Epithelial cell of esophagus (primary cell): ENCODE measurements at regions not wholly inside any gene's neighbourhood (a gene's known extent, or its start where the extent isn't known, plus 50 kb on each side); places are given as distances from the start of the nearest gene placed in this dataset.

Experiments used
- DNase-seq: peaks from one replicate; pipeline ENCODE4 v3.0.0; 2010; ENCODE audit warnings: low read depth
- H3K4me3 ChIP-seq: 2 replicates; pipeline ENCODE4 v1.5.1; 2011; ENCODE audit warnings: mild to moderate bottlenecking, low read length, control low read depth
- TF ChIP-seq, protein P1 (sequence below): IDR thresholded peaks from 2 replicates; pipeline ENCODE4 v1.5.1; 2011; ENCODE audit warnings: low read depth, mild to moderate bottlenecking, low read length, control low read depth, inconsistent platforms; ENCODE audit not compliant: insufficient read depth; ENCODE audit errors: missing control alignments

DNA sequence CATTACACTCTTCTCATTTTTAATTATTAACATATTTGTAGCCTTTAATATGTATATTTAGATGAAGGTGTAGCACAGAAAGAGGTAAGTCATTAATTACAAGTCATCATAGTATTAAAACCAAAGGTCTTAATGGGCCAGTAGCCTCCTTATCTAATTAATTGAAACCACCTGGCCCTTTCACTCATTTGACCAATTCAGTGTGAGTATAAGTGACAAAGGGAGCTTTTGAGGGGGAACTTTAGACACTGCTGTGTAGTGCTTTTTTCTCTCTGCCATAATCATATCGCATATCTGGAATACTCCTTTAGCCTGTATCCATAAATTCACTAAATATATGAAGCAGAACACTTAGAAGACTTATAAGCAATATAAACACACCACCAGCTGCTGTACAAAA lies 562.9 kb upstream of the POT1 start:
- DNase-seq, result no peak
- TF ChIP-seq, protein P1, sequence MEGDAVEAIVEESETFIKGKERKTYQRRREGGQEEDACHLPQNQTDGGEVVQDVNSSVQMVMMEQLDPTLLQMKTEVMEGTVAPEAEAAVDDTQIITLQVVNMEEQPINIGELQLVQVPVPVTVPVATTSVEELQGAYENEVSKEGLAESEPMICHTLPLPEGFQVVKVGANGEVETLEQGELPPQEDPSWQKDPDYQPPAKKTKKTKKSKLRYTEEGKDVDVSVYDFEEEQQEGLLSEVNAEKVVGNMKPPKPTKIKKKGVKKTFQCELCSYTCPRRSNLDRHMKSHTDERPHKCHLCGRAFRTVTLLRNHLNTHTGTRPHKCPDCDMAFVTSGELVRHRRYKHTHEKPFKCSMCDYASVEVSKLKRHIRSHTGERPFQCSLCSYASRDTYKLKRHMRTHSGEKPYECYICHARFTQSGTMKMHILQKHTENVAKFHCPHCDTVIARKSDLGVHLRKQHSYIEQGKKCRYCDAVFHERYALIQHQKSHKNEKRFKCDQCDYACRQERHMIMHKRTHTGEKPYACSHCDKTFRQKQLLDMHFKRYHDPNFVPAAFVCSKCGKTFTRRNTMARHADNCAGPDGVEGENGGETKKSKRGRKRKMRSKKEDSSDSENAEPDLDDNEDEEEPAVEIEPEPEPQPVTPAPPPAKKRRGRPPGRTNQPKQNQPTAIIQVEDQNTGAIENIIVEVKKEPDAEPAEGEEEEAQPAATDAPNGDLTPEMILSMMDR, result no peak
- H3K4me3 ChIP-seq, result no peak overlapping the region

DNA sequence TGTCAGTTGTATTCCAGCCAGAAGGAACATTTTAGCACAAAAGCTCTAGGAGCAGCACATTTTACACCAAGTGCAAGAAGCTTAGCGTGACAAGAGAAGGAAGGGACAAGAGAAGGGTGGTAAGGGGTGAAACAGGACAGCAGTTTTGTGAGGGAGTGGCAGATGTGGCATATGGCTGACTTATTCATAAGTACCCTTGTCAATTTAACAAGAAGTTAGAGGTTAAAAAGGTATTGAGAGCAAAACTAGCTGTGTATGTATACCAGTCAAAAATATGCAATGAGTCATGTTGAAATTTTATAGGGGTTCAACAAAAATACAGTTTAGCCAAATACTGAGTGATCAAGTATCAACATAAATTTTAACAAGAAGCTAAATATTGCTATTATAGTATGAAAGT lies 561.5 kb upstream of the POT1 start:
- TF ChIP-seq, protein P1, result no peak
- DNase-seq, result no peak
- no peak overlapping the region for H3K4me3 ChIP-seq

DNA sequence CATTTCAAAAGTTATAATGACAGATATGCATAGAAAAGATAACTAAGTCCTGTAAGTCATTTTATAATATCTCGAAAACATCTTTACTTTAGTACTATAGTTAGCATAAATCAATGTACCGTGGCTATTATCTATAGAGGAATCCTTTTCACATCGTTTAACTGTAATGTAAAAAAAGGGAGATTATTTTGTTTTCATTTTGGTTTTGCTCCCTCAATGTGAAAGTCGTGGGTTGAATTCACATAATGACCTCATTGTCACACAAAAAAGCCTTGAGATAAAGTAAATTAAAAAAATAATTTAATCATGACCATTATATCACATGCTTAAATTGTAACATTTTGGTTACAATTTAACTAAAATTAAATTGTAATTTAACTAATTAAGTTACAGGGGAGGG lies 560.5 kb upstream of the POT1 start:
- no peak overlapping the region for H3K4me3 ChIP-seq
- no peak for DNase-seq
- TF ChIP-seq, protein P1, result no peak

DNA sequence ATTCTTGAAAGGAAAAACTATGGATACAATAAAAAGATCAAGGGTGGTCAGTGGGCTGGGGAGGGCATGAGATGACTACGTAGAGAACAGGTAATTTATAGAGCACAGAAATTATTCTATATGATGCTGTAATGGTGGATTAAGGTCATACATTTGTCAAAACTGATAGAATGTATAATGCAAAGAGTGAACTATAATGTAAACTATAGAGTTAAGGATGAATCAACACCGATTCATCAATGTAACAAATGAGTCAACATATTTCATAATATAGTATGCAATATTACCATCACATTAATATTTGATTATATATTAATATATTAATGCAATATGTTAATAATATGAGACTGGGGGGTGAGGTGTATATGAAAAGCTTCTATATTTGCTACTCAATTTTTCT lies 555.6 kb upstream of the POT1 start:
- TF ChIP-seq, protein P1, result no peak

DNA sequence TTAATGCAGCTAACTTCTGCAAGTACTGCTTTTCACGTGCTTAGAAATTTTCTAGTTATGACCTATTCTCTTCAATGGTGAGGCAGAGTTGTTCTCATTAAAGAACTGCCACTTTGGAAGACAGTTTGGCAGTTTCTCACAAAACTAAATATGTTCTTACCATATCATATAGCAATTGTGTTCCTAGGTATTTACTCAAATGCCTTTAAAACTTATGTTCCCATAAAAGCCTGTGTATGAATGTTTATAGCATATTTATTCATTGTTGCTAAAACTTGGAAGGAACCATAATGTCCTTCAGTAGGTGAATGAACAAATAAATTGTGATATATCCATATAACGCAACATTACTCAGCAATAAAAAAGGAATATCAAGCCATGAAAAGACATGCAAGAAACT lies 555.1 kb upstream of the POT1 start:
- TF ChIP-seq, protein P1, result no peak
- no peak overlapping the region for H3K4me3 ChIP-seq
- DNase-seq, result no peak

More for the DNA sequence above, 555.6 kb upstream of the POT1 start:
- H3K4me3 ChIP-seq, result no peak overlapping the region
- DNase-seq, result peak; percentile 31

DNA sequence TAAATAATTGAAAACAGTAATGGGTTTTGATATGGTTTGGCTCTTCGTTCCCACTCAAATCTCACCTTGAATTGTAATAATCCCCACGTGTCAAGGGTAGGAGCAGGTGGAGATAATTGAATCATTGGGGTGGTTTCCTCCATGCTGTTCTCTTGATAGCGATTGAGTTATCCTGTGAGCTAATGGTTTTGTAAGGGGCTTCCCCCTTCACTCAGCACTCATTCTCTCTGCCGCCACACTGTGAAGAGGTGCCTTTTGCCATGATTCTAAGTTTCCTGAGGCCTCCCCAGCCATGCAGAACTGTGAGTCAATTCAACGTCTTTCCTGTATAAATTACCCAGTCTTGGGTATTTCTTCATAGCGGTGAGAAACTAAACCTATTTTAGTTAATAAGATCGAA lies 551.7 kb upstream of the POT1 start:
- no peak for DNase-seq
- TF ChIP-seq, protein P1, result no peak
- H3K4me3 ChIP-seq, result no peak overlapping the region

DNA sequence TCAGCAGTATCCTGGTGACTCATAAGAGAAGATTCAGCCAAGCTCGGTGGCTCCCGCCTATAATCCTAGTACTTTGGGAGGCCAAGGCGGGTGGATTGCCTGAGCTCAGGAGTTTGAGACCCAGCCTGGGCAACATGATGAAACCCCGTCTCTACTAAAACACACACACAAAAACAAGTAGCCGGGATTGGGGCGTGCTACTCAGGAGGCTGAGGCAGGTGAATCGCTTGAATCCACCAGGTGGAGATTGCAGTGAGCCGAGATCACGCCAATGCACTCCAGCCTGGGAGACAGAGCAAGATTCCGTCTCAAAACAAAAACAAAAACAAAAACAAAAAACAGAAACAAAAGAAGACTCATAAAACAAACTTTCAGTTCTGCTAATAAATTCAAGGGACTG lies 551.1 kb upstream of the POT1 start:
- H3K4me3 ChIP-seq, result no peak overlapping the region
- no peak for DNase-seq
- TF ChIP-seq, protein P1, result no peak
